NCI-H524 treated with DMSO at 0.1 percent for 48 hours (cell line): ENCODE measurements at regions not wholly inside any gene's neighbourhood (a gene's known extent, or its start where the extent isn't known, plus 50 kb on each side); places are given as distances from the start of the nearest gene placed in this dataset.

Experiments
- DNase-seq: peaks from one replicate; lab custom pipeline; 2025; lab: John Stamatoyannopoulos, UW

- DNase-seq: no peak
These were observed 259.2 kb downstream of the DLL1 start for GRCh38 chr6:170031684-170032121.

- no peak for DNase-seq
These were observed 259.9 kb downstream of the DLL1 start for GRCh38 chr6:170030821-170031471.

GRCh38 chr6:170030284-170030815 lies 260.5 kb downstream of the DLL1 start:
- DNase-seq: no peak

GRCh38 chr6:170029416-170030283 lies 261.2 kb downstream of the DLL1 start:
- no peak for DNase-seq

GRCh38 chr6:170028629-170029345 lies 262.1 kb downstream of the DLL1 start:
- DNase-seq: no peak

GRCh38 chr6:170027647-170028043 lies 263.2 kb downstream of the DLL1 start:
- DNase-seq: no peak

- DNase-seq: no peak
These were observed 263.9 kb downstream of the DLL1 start for GRCh38 chr6:170026751-170027646.

GRCh38 chr6:170025935-170026750 lies 264.7 kb downstream of the DLL1 start:
- DNase-seq: no peak

- no peak for DNase-seq
These were observed 265.5 kb downstream of the DLL1 start for GRCh38 chr6:170025341-170025911.

GRCh38 chr6:170024940-170025339 lies 265.9 kb downstream of the DLL1 start:
- DNase-seq: no peak

GRCh38 chr6:170023620-170024521 lies 267.0 kb downstream of the DLL1 start:
- no peak for DNase-seq

- DNase-seq: no peak
These were observed 267.9 kb downstream of the DLL1 start for GRCh38 chr6:170022827-170023619.

- DNase-seq: no peak
These were observed 268.6 kb downstream of the DLL1 start for GRCh38 chr6:170022291-170022722.

GRCh38 chr6:170021579-170021978 lies 269.3 kb downstream of the DLL1 start:
- no peak for DNase-seq

- no peak for DNase-seq
These were observed 268.6 kb downstream of the ERMARD start for GRCh38 chr6:170019818-170020583.

- no peak for DNase-seq
These were observed 267.8 kb downstream of the ERMARD start for GRCh38 chr6:170018936-170019817.
